ENCODE measurements at regions not wholly inside any gene's neighbourhood (a gene's known extent, or its start where the extent isn't known, plus 50 kb on each side); places are given as distances from the start of the nearest gene placed in this dataset.

GRCh38 chr20:40223810-40224209 is 465.2 kb downstream of the MAFB start:
- CTCF ChIA-PET (ENCODE audit: partially characterized antibody): interaction anchor here (0.6 to 1.3 kb wide), 3 partner anchors 9 to 423 kb away, joined by 3 read pairs; no protein-coding TSS in a partner anchor
- TF ChIP-seq RBBP5 (IDR thresholded peaks at IDR 0.05; ENCODE audit: borderline replicate concordance, low read depth, low read length) (no peak), CTCF (IDR thresholded peaks at IDR 0.05; ENCODE audit: control extremely low read depth in 1 of 3, insufficient read depth in 1 of 3, low read depth in 1 of 3, low read length in 3 of 3) (no peak)
- no peak overlapping the region for H3K18ac ChIP-seq (ENCODE audit: extremely low read depth, low read length)

More at GRCh38 chr20:40223810-40224209, 465.2 kb downstream of the MAFB start:
- 91% methylated on average over 3 of the region's 3 CpGs; no CpG with 5 or more reads in 1 of the 2 experiments for WGBS, 2 experiments (ENCODE audit: extremely low coverage in 1 of 2, insufficient coverage in 1 of 2, insufficient read length in 1 of 2, insufficient replicate concordance in 2 of 2, low coverage in 1 of 2, low lambda C conversion rate in 2 of 2, missing lambda C conversion rate in 1 of 2)
- no peak overlapping the region for H3K4ac ChIP-seq (replicated peaks; ENCODE audit: insufficient read length, low read depth, low read length)
- no peak overlapping the region for H4K5ac ChIP-seq (ENCODE audit: insufficient read length, low read depth, low read length)
- no peak overlapping the region for H3K4me2 ChIP-seq (ENCODE audit: insufficient read depth in 1 of 2, low read depth in 2 of 2, low read length in 2 of 2)
- H4K91ac ChIP-seq (replicated peaks; ENCODE audit: insufficient read length, low read length): no peak overlapping the region
- H3K23me2 ChIP-seq (ENCODE audit: low read depth, low read length): no peaks in the 10 kb centered on the region
- H2AFZ ChIP-seq (ENCODE audit: low read length): no peak overlapping the region
- H3K4me3 ChIP-seq (ENCODE audit: extremely low read depth in 1 of 4, insufficient read depth in 2 of 4, low read depth in 3 of 4, low read length in 4 of 4): no peak overlapping the region
- H2BK12ac ChIP-seq (ENCODE audit: low read depth, low read length): no peak overlapping the region
- H3K14ac ChIP-seq (ENCODE audit: insufficient read length): no peak overlapping the region
- H2BK120ac ChIP-seq (replicated peaks; ENCODE audit: low read depth, low read length): no peak overlapping the region
- no peak overlapping the region for H3K9ac ChIP-seq (replicated peaks in 1 of 4; ENCODE audit: extremely low read depth in 1 of 4, low read depth in 3 of 4, low read length in 3 of 4)
- no peak overlapping the region for H2BK5ac ChIP-seq (ENCODE audit: low read depth, low read length)
- no peak overlapping the region for H2BK20ac ChIP-seq (ENCODE audit: low read length)
- H3K23ac ChIP-seq (ENCODE audit: insufficient read length): no peak overlapping the region
- H4K20me1 ChIP-seq (replicated peaks in 1 of 2; ENCODE audit: control insufficient read depth in 1 of 2, insufficient read depth in 2 of 2, low read length in 2 of 2): no peaks in the 10 kb centered on the region
- no peak overlapping the region for H3K56ac ChIP-seq (replicated peaks; ENCODE audit: insufficient read length, low read depth, low read length)
- H3K4me1 ChIP-seq (replicated peaks in 1 of 4; ENCODE audit: control insufficient read depth in 3 of 4, insufficient read depth in 4 of 4, low read length in 3 of 4): no peaks in the 10 kb centered on the region
- no peaks in the 10 kb centered on the region for H3K27me3 ChIP-seq (replicated peaks in 1 of 4; ENCODE audit: control insufficient read depth in 3 of 4, extremely low read depth in 1 of 4, insufficient read depth in 3 of 4, low read length in 3 of 4)
- POLR2A ChIA-PET (ENCODE audit: partially characterized antibody): no interaction called here
- no peak overlapping the region for H2BK15ac ChIP-seq (ENCODE audit: low read length)
- no peaks in the 10 kb centered on the region for H3K9me3 ChIP-seq (ENCODE audit: insufficient read depth in 2 of 2, low read depth in 1 of 2, low read length in 1 of 2)
- H3K79me1 ChIP-seq (ENCODE audit: low read depth, low read length): no peaks in the 10 kb centered on the region
- H3K36me3 ChIP-seq (ENCODE audit: control insufficient read depth in 2 of 4, insufficient read depth in 4 of 4, low read length in 3 of 4): no peaks in the 10 kb centered on the region
- H4K8ac ChIP-seq (ENCODE audit: extremely low read depth, insufficient read depth, low read length): no peak overlapping the region
- H2AK5ac ChIP-seq (ENCODE audit: low read depth, low read length): no peak overlapping the region
- DNase-seq (ENCODE audit: low read depth in 1 of 2, low spot score in 2 of 2) (no peak), FAIRE-seq (no peak)
- H3K79me2 ChIP-seq (ENCODE audit: control insufficient read depth in 1 of 2, insufficient read depth in 2 of 2, low read length in 2 of 2): no peaks in the 10 kb centered on the region
- no peak overlapping the region for H3K27ac ChIP-seq (ENCODE audit: low read depth, low read length)
